ENCODE measurements at regions not wholly inside any gene's neighbourhood (a gene's known extent, or its start where the extent isn't known, plus 50 kb on each side); places are given as distances from the start of the nearest gene placed in this dataset.

GRCh38 chr1:214209260-214209808, 71.6 kb upstream of the SMYD2 start:
- CTCF ChIA-PET, result no interaction called here
- no peak for DNase-seq (ENCODE audit: low spot score)
- POLR2A ChIA-PET (ENCODE audit: low non-redundant PET), result no interaction called here
- no peak for TF ChIP-seq CTCF (conservative IDR thresholded peaks at IDR 0.05; ENCODE audit: low read depth)
- H3K27ac ChIP-seq, result no peak overlapping the region

- POLR2A ChIA-PET (ENCODE audit: low non-redundant PET), result no interaction called here
- peak overlapping the region; percentile 34; the same call in 1 of the 2 replicates for H3K27ac ChIP-seq
- CTCF ChIA-PET, result interaction anchor here (0.5 to 3.3 kb wide), 4 partner anchors 48 to 1624 kb away, joined by 3 to 54 read pairs (median 4); no protein-coding TSS in a partner anchor
- no peak; the same call in 1 of the 2 replicates for TF ChIP-seq CTCF (conservative IDR thresholded peaks at IDR 0.05; ENCODE audit: low read depth)
- DNase-seq (ENCODE audit: low spot score), result peak; percentile 94
Measured at GRCh38 chr1:214213136-214213535, 67.8 kb upstream of the SMYD2 start.

GRCh38 chr1:214214851-214215250, 66.1 kb upstream of the SMYD2 start:
- DNase-seq (ENCODE audit: low spot score), result no peak
- ChIA-PET CTCF (interaction anchor here (0.7 to 3.3 kb wide), 6 partner anchors 47 to 118 kb away, joined by 3 to 54 read pairs (median 5); no protein-coding TSS in a partner anchor), POLR2A (ENCODE audit: low non-redundant PET) (no interaction called here)
- no peak for TF ChIP-seq CTCF (conservative IDR thresholded peaks at IDR 0.05; ENCODE audit: low read depth)
- H3K27ac ChIP-seq, result no peak overlapping the region

- no peak for TF ChIP-seq CTCF (conservative IDR thresholded peaks at IDR 0.05; ENCODE audit: low read depth)
- POLR2A ChIA-PET (ENCODE audit: low non-redundant PET), result no interaction called here
- H3K27ac ChIP-seq, result no peak overlapping the region
- CTCF ChIA-PET, result interaction anchor here (3.3 kb wide), 1 partner anchor 113 kb away, joined by 54 read pairs; no protein-coding TSS in a partner anchor
- no peak for DNase-seq (ENCODE audit: low spot score)
Measured at GRCh38 chr1:214215583-214215982, 65.4 kb upstream of the SMYD2 start.

- no peak for DNase-seq (ENCODE audit: low spot score)
- ChIA-PET POLR2A (ENCODE audit: low non-redundant PET) (no interaction called here), CTCF (interaction anchor here (0.7 kb wide), 1 partner anchor 161 kb away, joined by 3 read pairs; no protein-coding TSS in a partner anchor)
- TF ChIP-seq CTCF (conservative IDR thresholded peaks at IDR 0.05; ENCODE audit: low read depth), result no peak
- no peak overlapping the region for H3K27ac ChIP-seq
Measured at GRCh38 chr1:214216021-214216420, 64.9 kb upstream of the SMYD2 start.

- no peak overlapping the region for H3K27ac ChIP-seq
- TF ChIP-seq CTCF (conservative IDR thresholded peaks at IDR 0.05; ENCODE audit: low read depth), result no peak
- peak; percentile 31 for DNase-seq (ENCODE audit: low spot score)
- ChIA-PET POLR2A (ENCODE audit: low non-redundant PET) (no interaction called here), CTCF (interaction anchor here (0.6 kb wide), 1 partner anchor 45 kb away, joined by 3 read pairs; no protein-coding TSS in a partner anchor)
Measured at GRCh38 chr1:214216779-214217178, 64.2 kb upstream of the SMYD2 start.
